H9 (cell line): ENCODE measurements at regions not wholly inside any gene's neighbourhood (a gene's known extent, or its start where the extent isn't known, plus 50 kb on each side); places are given as distances from the start of the nearest gene placed in this dataset.

Source experiments
- DNase-seq: peaks from one replicate; pipeline ENCODE4 v3.0.0-alpha.2; 2017
- H2AFZ ChIP-seq: one replicate; pipeline ENCODE4 v1.6.1; 2013; ENCODE audit warnings: mild to moderate bottlenecking, low read length, control low read depth, moderate library complexity
- H2AK5ac ChIP-seq: 2 replicates; pipeline ENCODE4 v1.6.1; 2013; ENCODE audit warnings: low read length, control low read depth, mixed read lengths; ENCODE audit not compliant: insufficient read length
- H2BK120ac ChIP-seq: one replicate; pipeline ENCODE4 v1.6.1; 2013; ENCODE audit warnings: low read depth, mild to moderate bottlenecking, low read length, control low read depth, inconsistent platforms; ENCODE audit not compliant: poor library complexity, severe bottlenecking
- H2BK12ac ChIP-seq: 2 replicates; pipeline ENCODE4 v1.6.1; 2013; ENCODE audit warnings: low read length, control low read depth, mixed read lengths, low read depth; ENCODE audit not compliant: insufficient read length
- H2BK15ac ChIP-seq: 2 replicates; pipeline ENCODE4 v1.6.1; 2013; ENCODE audit warnings: low read depth, low read length, control low read depth
- H2BK20ac ChIP-seq: one replicate; pipeline ENCODE4 v1.6.1; 2013; ENCODE audit warnings: low read depth, mild to moderate bottlenecking, low read length, control low read depth, inconsistent platforms; ENCODE audit not compliant: poor library complexity, severe bottlenecking
- H2BK5ac ChIP-seq: 2 replicates; pipeline ENCODE4 v1.6.1; 2013; ENCODE audit warnings: low read length, control low read depth, mixed read lengths; ENCODE audit not compliant: insufficient read length
- H3K14ac ChIP-seq: 2 replicates; pipeline ENCODE4 v1.6.1; 2013; ENCODE audit warnings: low read length, control low read depth; ENCODE audit not compliant: insufficient read depth
- H3K18ac ChIP-seq: 2 replicates; pipeline ENCODE4 v1.6.1; 2013; ENCODE audit warnings: low read depth, mild to moderate bottlenecking, mixed read lengths, low read length, control low read depth; ENCODE audit not compliant: insufficient read length
- H3K23ac ChIP-seq: 2 replicates; pipeline ENCODE4 v1.6.1; 2013; ENCODE audit warnings: low read length, control low read depth, mixed read lengths, low read depth; ENCODE audit not compliant: insufficient read length
- H3K23me2 ChIP-seq: 2 replicates; pipeline ENCODE4 v1.6.1; 2013; ENCODE audit warnings: low read depth, mild to moderate bottlenecking, mixed read lengths, low read length, control low read depth; ENCODE audit not compliant: insufficient read length, poor library complexity, severe bottlenecking
- H3K27ac ChIP-seq: 2 replicates; pipeline ENCODE4 v1.5.1; 2013; ENCODE audit warnings: low read length, control low read depth, mixed read lengths, low read depth; ENCODE audit not compliant: insufficient read length
- H3K27me3 ChIP-seq: 2 replicates; pipeline ENCODE4 v1.6.1; 2013; ENCODE audit warnings: low read length, control low read depth, inconsistent platforms; ENCODE audit not compliant: insufficient read depth
- H3K4ac ChIP-seq: 2 replicates; pipeline ENCODE4 v1.6.1; 2013; ENCODE audit warnings: low read depth, mild to moderate bottlenecking, control low read depth, inconsistent platforms, low read length, moderate library complexity
- H3K4me1 ChIP-seq: 2 replicates; pipeline ENCODE4 v1.6.1; 2013; ENCODE audit warnings: low read length, control low read depth, inconsistent platforms; ENCODE audit not compliant: insufficient read depth
- H3K4me2 ChIP-seq: 2 replicates; pipeline ENCODE4 v1.6.1; 2013; ENCODE audit warnings: low read length, control low read depth, mixed read lengths; ENCODE audit not compliant: insufficient read length, insufficient read depth
- H3K56ac ChIP-seq: 2 replicates; pipeline ENCODE4 v1.6.1; 2013; ENCODE audit warnings: low read depth, mild to moderate bottlenecking, mixed read lengths, low read length, control low read depth; ENCODE audit not compliant: insufficient read length
- H3K79me1 ChIP-seq: 2 replicates; pipeline ENCODE4 v1.6.1; 2013; ENCODE audit warnings: low read depth, mild to moderate bottlenecking, moderate library complexity, low read length, control low read depth, inconsistent platforms; ENCODE audit not compliant: insufficient read depth, poor library complexity, severe bottlenecking
- H3K79me2 ChIP-seq: 2 replicates; pipeline ENCODE4 v1.6.1; 2013; ENCODE audit warnings: low read length, control low read depth, inconsistent platforms; ENCODE audit not compliant: insufficient read depth
- H3K9ac ChIP-seq: 2 replicates; pipeline ENCODE4 v1.6.1; 2013; ENCODE audit warnings: low read length, control low read depth, mixed read lengths; ENCODE audit not compliant: insufficient read length; ENCODE audit errors: extremely low read depth
- H3K9me3 ChIP-seq: one replicate; pipeline ENCODE4 v1.6.1; 2013; ENCODE audit warnings: low read depth, low read length, inconsistent platforms; ENCODE audit not compliant: control insufficient read depth
- H3T11ph ChIP-seq: one replicate; pipeline ENCODE4 v1.6.1; 2013; ENCODE audit warnings: mild to moderate bottlenecking, low read length, control low read depth, inconsistent platforms
- H4K20me1 ChIP-seq: one replicate; pipeline ENCODE4 v1.6.1; 2013; ENCODE audit not compliant: control insufficient read depth, insufficient read length, insufficient read depth
- H4K5ac ChIP-seq: 2 replicates; pipeline ENCODE4 v1.6.1; 2013; ENCODE audit warnings: low read depth, mild to moderate bottlenecking, mixed read lengths, low read length, control low read depth; ENCODE audit not compliant: insufficient read length
- H4K8ac ChIP-seq: replicated peaks from 2 replicates; pipeline ENCODE4 v1.6.1; 2013; ENCODE audit warnings: low read length, control low read depth, mixed read lengths, low read depth; ENCODE audit not compliant: insufficient read length
- H4K91ac ChIP-seq: 2 replicates; pipeline ENCODE4 v1.6.1; 2013; ENCODE audit warnings: low read depth, mild to moderate bottlenecking, moderate library complexity, mixed read lengths, low read length, control low read depth; ENCODE audit not compliant: insufficient read length
- H3K27ac Mint-ChIP-seq, 3 experiments: 2 replicates in 2 of 3; 3 replicates in 1 of 3; pipeline ENCODE4 v1.8.0; 2020 to 2021; ENCODE audit warnings: mixed read lengths in 3 of 3, mild to moderate bottlenecking in 1 of 3, moderate library complexity in 1 of 3
- H3K27me3 Mint-ChIP-seq: 2 replicates; pipeline ENCODE4 v1.8.0; 2021; ENCODE audit warnings: low read depth, mild to moderate bottlenecking, moderate library complexity, mixed read lengths
- H3K36me3 Mint-ChIP-seq, 3 experiments: 2 replicates in 2 of 3; 3 replicates in 1 of 3; pipeline ENCODE4 v1.8.0; 2020 to 2021; ENCODE audit warnings: low read depth in 3 of 3, mixed read lengths in 3 of 3; ENCODE audit not compliant: insufficient read depth in 1 of 3
- H3K4me1 Mint-ChIP-seq, 2 experiments: 2 replicates each; pipeline ENCODE4 v1.8.0; 2020; ENCODE audit warnings: mixed read lengths in 2 of 2
- H3K4me3 Mint-ChIP-seq, 2 experiments: 2 replicates in 1 of 2; 3 replicates in 1 of 2; pipeline ENCODE4 v1.8.0; 2020 to 2021; ENCODE audit warnings: mild to moderate bottlenecking in 2 of 2, mixed read lengths in 2 of 2, moderate library complexity in 1 of 2
- H3K9me3 Mint-ChIP-seq, 2 experiments: 2 replicates in 1 of 2; 3 replicates in 1 of 2; pipeline ENCODE4 v1.8.0; 2020; ENCODE audit warnings: mild to moderate bottlenecking in 2 of 2, mixed read lengths in 2 of 2, moderate library complexity in 1 of 2
- CTCF ChIP-seq: fragments of 200-600 bp; sonication (generic); conservative IDR thresholded peaks from 3 replicates; pipeline ENCODE4 v1.8.0; 2021; ENCODE audit warnings: antibody characterized with exemption, mild to moderate bottlenecking
- WGBS: extraction: QIAGEN DNeasy Blood & Tissue Kit; methylation state at CpG from one replicate; pipeline ENCODE4 v1.1.7; 2013; ENCODE audit warnings: missing lambda C conversion rate, low lambda C conversion rate, mixed read lengths; ENCODE audit not compliant: insufficient read length; ENCODE audit errors: extremely low coverage; 5-methylcytosine and 5-hydroxymethylcytosine counted together

GRCh38 chr5:93320920-93321445, 260.0 kb downstream of the NR2F1-AS1 start:
- H4K5ac ChIP-seq, result no peak overlapping the region
- H3K18ac ChIP-seq, result no peak overlapping the region
- H2BK15ac ChIP-seq, result no peak overlapping the region
- no peaks in the 10 kb centered on the region for H4K20me1 ChIP-seq
- H3K4me1 Mint-ChIP-seq, result no peaks in the 10 kb centered on the region
- no peak overlapping the region for H3K4me2 ChIP-seq
- H3K23me2 ChIP-seq, result no peaks in the 10 kb centered on the region
- no peaks in the 10 kb centered on the region for H3K27me3 Mint-ChIP-seq
- H3K36me3 Mint-ChIP-seq, result no peaks in the 10 kb centered on the region
- no peak overlapping the region for H2AK5ac ChIP-seq
- no peak overlapping the region for H2BK20ac ChIP-seq
- H3K23ac ChIP-seq, result no peak overlapping the region
- H3K79me1 ChIP-seq, result no peaks in the 10 kb centered on the region
- no peak overlapping the region for H3T11ph ChIP-seq
- H3K4ac ChIP-seq, result no peak overlapping the region
- H3K27ac ChIP-seq, result no peak overlapping the region
- no peak for TF ChIP-seq CTCF
- no peak overlapping the region for H3K14ac ChIP-seq
- H2BK5ac ChIP-seq, result no peak overlapping the region
- no CpG with 5 or more reads among the region's 3 CpGs for WGBS
- H2BK120ac ChIP-seq, result no peak overlapping the region
- H3K4me3 Mint-ChIP-seq, result no peak overlapping the region
- no peak overlapping the region for H4K91ac ChIP-seq
- no peaks in the 10 kb centered on the region for H3K79me2 ChIP-seq
- H4K8ac ChIP-seq, result no peak overlapping the region
- no peak overlapping the region for H3K27ac Mint-ChIP-seq
- no peak for DNase-seq
- no peak overlapping the region for H3K9ac ChIP-seq
- 0 out of 5 replicates have a peak, but pooled peaks cover 0 to 4% of the 10 kb centered on the region in 2 experiments for H3K9me3 Mint-ChIP-seq
- H2AFZ ChIP-seq, result no peak overlapping the region
- no peak overlapping the region for H2BK12ac ChIP-seq
- H3K9me3 ChIP-seq, result no peaks in the 10 kb centered on the region
- H3K56ac ChIP-seq, result no peak overlapping the region
- H3K4me1 ChIP-seq, result no peaks in the 10 kb centered on the region
- no peaks in the 10 kb centered on the region for H3K27me3 ChIP-seq
